HL-60 (cell line): ENCODE measurements at regions not wholly inside any gene's neighbourhood (a gene's known extent, or its start where the extent isn't known, plus 50 kb on each side); places are given as distances from the start of the nearest gene placed in this dataset.

Experiments used
- POLR2AphosphoS5 ChIP-seq: IDR thresholded peaks from 2 replicates; pipeline ENCODE4 v1.6.1; 2012; ENCODE audit warnings: low read depth
- TF ChIP-seq, protein P1 (sequence below): IDR thresholded peaks from one replicate; pipeline ENCODE4 v1.5.1; 2011; ENCODE audit warnings: low read length, control low read depth, inconsistent platforms; ENCODE audit not compliant: insufficient read depth

DNA sequence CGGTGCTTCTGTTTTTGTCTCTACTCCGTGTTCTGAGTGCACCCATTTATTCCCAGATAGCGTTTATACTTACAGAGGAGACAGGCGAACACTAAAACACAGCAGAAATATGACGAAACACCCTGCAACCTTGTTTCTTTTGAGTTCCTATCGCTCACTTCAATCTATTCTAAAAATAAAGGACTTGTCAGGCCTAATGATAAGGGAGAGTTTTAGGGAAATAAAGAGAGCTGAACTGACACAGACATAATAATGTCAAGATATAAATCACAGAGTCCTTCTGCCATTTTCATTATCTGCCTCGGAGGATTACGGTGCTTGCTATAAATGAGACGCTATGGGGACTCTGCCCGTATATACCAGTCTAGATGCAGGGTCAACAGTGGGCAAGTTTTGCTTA is 659.7 kb upstream of the SALL3 start:
- TF ChIP-seq, protein P1, sequence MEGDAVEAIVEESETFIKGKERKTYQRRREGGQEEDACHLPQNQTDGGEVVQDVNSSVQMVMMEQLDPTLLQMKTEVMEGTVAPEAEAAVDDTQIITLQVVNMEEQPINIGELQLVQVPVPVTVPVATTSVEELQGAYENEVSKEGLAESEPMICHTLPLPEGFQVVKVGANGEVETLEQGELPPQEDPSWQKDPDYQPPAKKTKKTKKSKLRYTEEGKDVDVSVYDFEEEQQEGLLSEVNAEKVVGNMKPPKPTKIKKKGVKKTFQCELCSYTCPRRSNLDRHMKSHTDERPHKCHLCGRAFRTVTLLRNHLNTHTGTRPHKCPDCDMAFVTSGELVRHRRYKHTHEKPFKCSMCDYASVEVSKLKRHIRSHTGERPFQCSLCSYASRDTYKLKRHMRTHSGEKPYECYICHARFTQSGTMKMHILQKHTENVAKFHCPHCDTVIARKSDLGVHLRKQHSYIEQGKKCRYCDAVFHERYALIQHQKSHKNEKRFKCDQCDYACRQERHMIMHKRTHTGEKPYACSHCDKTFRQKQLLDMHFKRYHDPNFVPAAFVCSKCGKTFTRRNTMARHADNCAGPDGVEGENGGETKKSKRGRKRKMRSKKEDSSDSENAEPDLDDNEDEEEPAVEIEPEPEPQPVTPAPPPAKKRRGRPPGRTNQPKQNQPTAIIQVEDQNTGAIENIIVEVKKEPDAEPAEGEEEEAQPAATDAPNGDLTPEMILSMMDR = no peak
- TF ChIP-seq POLR2AphosphoS5 = no peak
